ENCODE measurements at regions not wholly inside any gene's neighbourhood (a gene's known extent, or its start where the extent isn't known, plus 50 kb on each side); places are given as distances from the start of the nearest gene placed in this dataset.

DNA sequence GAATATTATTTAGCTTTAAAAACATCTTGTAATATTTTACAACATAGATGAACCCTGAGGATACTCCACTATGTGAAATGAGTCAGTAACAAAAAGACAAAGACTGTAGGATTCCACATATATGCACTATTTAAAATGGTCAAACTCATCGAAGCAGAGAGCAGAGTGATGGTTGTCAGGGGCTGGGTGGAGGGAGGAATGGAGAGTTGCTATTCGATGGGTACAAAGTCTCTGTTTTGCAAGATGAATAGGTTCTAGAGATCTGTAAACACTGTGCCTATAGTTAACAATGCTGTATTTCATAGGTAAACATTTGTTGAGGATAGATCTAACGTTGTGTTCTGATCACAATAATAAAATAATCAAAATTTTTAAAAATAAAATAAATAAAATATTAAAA is 1675.9 kb upstream of the CELF4 start:
- TF ChIP-seq, protein P1, sequence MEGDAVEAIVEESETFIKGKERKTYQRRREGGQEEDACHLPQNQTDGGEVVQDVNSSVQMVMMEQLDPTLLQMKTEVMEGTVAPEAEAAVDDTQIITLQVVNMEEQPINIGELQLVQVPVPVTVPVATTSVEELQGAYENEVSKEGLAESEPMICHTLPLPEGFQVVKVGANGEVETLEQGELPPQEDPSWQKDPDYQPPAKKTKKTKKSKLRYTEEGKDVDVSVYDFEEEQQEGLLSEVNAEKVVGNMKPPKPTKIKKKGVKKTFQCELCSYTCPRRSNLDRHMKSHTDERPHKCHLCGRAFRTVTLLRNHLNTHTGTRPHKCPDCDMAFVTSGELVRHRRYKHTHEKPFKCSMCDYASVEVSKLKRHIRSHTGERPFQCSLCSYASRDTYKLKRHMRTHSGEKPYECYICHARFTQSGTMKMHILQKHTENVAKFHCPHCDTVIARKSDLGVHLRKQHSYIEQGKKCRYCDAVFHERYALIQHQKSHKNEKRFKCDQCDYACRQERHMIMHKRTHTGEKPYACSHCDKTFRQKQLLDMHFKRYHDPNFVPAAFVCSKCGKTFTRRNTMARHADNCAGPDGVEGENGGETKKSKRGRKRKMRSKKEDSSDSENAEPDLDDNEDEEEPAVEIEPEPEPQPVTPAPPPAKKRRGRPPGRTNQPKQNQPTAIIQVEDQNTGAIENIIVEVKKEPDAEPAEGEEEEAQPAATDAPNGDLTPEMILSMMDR (IDR thresholded peaks at IDR 0.05; ENCODE audit: insufficient read depth, low read length, poor library complexity, severe bottlenecking): no peak
- H3K4me3 ChIP-seq (ENCODE audit: low read depth, low read length): no peak overlapping the region
- no peak for DNase-seq (ENCODE audit: low read depth)
- no peaks in the 10 kb centered on the region for H3K27me3 ChIP-seq (ENCODE audit: control insufficient read depth, insufficient read depth, low read length)
- H3K36me3 ChIP-seq (ENCODE audit: control insufficient read depth, insufficient read depth, low read length): no peaks in the 10 kb centered on the region

DNA sequence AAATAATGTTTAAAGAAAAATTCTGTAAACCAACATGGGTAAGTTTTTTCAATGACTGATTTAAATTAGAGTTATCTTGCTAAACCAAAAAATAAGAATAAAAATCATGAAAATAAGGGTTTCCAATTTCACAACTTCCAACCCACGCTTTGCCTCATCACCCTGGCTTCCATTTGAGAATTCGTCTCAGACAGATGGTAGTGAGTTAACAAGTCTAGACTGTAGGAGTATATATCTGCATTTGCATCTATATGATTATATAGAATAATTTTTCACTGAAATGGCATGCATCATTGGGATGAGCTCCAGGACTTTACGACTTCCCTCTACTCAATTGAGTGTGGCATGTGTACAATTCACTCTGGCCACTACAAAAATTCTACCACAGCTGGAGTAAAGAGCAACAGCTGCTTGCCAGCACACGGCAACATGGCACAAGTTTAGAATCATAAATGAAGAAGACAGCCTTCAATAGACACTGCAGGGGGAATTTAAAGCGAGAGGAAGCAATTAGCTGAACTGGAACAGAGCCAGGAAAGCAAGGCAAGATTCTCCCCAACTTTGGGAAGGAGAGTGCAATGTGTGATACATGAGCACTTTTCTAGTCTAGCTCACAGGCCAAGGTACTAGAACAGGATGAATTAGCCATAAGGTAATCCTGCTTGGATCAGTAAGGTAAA is 1673.5 kb upstream of the CELF4 start:
- H3K36me3 ChIP-seq (ENCODE audit: control insufficient read depth, insufficient read depth, low read length): no peaks in the 10 kb centered on the region
- H3K27me3 ChIP-seq (ENCODE audit: control insufficient read depth, insufficient read depth, low read length): no peaks in the 10 kb centered on the region
- no peak for DNase-seq (ENCODE audit: low read depth)
- no peak overlapping the region for H3K4me3 ChIP-seq (ENCODE audit: low read depth, low read length)
- TF ChIP-seq, protein P1 (IDR thresholded peaks at IDR 0.05; ENCODE audit: insufficient read depth, low read length, poor library complexity, severe bottlenecking): no peak

DNA sequence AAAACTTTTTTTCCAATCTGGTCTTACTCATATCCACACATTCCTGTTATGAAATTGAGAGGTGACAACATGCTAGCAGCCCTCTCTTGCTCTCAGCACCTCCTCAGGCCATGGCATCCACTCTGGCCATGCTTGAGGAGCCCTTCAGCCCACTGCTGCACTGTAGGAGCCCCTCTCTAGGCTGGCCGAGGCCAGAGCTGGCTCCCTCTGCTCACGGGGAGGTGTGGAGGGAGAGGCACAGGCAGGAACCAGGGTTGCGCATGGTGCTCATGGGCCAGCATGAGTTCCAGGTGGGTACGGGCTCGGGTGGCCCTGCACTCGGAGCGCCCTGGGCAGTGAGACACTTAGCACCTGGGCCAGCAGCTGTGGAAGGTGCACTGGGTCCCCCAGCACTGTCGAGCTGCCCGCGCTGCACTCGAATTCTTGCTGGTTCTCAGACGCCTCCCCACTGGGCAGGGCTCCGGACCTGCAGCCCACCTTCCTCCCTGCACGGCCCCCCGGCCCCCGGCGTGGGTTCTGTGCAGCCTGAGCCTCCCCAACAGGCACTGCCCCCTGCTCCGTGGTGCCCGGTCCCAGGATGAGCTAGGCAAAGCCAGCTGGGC is 1669.6 kb upstream of the CELF4 start:
- no peak for DNase-seq (ENCODE audit: low read depth)
- H3K36me3 ChIP-seq (ENCODE audit: control insufficient read depth, insufficient read depth, low read length): no peaks in the 10 kb centered on the region
- TF ChIP-seq, protein P1 (IDR thresholded peaks at IDR 0.05; ENCODE audit: insufficient read depth, low read length, poor library complexity, severe bottlenecking): no peak

DNA sequence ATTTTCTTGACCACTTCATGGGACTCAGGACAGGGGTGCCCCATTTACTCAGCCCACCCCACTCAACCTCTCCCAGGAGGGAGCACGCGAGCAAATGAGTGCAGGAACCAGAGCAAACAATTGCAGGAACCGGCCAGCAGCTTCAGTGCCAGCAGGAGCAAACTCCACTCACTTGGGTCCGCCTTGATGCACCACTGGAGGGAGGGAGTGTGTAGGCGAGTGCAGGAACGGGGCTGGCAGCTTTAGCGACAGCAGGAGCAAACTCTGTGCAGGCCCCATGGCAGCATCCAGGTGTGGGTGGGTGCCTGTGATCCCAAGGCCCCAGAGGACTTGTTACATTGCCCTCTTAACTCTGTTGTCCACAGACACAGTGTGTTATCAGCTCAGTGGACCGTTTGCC is 1667.3 kb upstream of the CELF4 start:
- DNase-seq (ENCODE audit: low read depth): no peak
- H3K4me3 ChIP-seq (ENCODE audit: low read depth, low read length): no peak overlapping the region
- H3K27me3 ChIP-seq (ENCODE audit: control insufficient read depth, insufficient read depth, low read length): no peaks in the 10 kb centered on the region
- H3K36me3 ChIP-seq (ENCODE audit: control insufficient read depth, insufficient read depth, low read length): no peaks in the 10 kb centered on the region
- TF ChIP-seq, protein P1 (IDR thresholded peaks at IDR 0.05; ENCODE audit: insufficient read depth, low read length, poor library complexity, severe bottlenecking): no peak

More for the DNA sequence above, 1669.6 kb upstream of the CELF4 start:
- H3K27me3 ChIP-seq (ENCODE audit: control insufficient read depth, insufficient read depth, low read length): no peaks in the 10 kb centered on the region
- no peak overlapping the region for H3K4me3 ChIP-seq (ENCODE audit: low read depth, low read length)

DNA sequence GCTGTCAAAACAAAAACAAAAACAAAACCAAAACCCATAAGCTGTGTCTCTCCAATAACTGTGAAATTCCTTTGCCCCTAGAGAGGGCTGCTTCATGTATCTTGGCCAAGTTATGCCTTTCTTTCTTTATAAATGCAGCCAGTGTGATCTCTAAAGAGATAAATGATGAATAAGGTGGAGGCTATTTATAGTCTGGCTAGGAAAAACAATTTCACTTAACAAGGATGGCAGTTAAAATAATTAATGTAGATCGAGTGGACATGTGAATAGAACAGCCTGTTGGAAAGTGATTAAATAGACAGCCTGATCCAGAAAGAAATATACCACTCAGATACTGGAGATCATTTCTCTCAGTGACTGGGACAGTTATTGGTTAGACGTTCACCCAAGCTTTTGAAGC is 1666.9 kb upstream of the CELF4 start:
- no peaks in the 10 kb centered on the region for H3K27me3 ChIP-seq (ENCODE audit: control insufficient read depth, insufficient read depth, low read length)
- no peaks in the 10 kb centered on the region for H3K36me3 ChIP-seq (ENCODE audit: control insufficient read depth, insufficient read depth, low read length)
- TF ChIP-seq, protein P1 (IDR thresholded peaks at IDR 0.05; ENCODE audit: insufficient read depth, low read length, poor library complexity, severe bottlenecking): no peak
- no peak overlapping the region for H3K4me3 ChIP-seq (ENCODE audit: low read depth, low read length)
- DNase-seq (ENCODE audit: low read depth): no peak

Measured in kidney epithelial cell (primary cell).